Liver (tissue), 3 donors: ENCODE measurements at regions not wholly inside any gene's neighbourhood (a gene's known extent, or its start where the extent isn't known, plus 50 kb on each side); places are given as distances from the start of the nearest gene placed in this dataset.

Source experiments
- CTCF ChIP-seq: fragments of 150-350 bp; IDR thresholded peaks from 2 replicates; pipeline ENCODE4 v1.5.1; 2017; ENCODE audit warnings: improper control_type of control experiment, low read depth, low read length; ENCODE audit not compliant: missing input control
- FOXA1 ChIP-seq: IDR thresholded peaks from 2 replicates; pipeline ENCODE4 v1.6.1; 2016; ENCODE audit warnings: antibody characterized with exemption
- RAD21 ChIP-seq, 2 donors: IDR thresholded peaks; 2 replicates each; pipeline ENCODE4 v1.6.1; 2016; ENCODE audit warnings: antibody characterized with exemption in 2 of 2, mild to moderate bottlenecking in 2 of 2
- ZBTB33 ChIP-seq: IDR thresholded peaks from 2 replicates; pipeline ENCODE4 v1.6.1; 2016; ENCODE audit warnings: antibody characterized with exemption
- donor health status: healthy.
- donor health status: healthy.

- TF ChIP-seq FOXA1 = no peak
- no peak for TF ChIP-seq CTCF
- TF ChIP-seq RAD21 (IDR thresholded peaks at IDR 0.05) = no peak
- no peak for TF ChIP-seq ZBTB33
These were observed 168.5 kb downstream of the TEX36 start for GRCh38 chr10:125514206-125515162.
